Kidney glomerular epithelial cell (primary cell): ENCODE measurements at regions not wholly inside any gene's neighbourhood (a gene's known extent, or its start where the extent isn't known, plus 50 kb on each side); places are given as distances from the start of the nearest gene placed in this dataset.
"Not testable (repeated sequence)": the region's sequence is repeated elsewhere in the genome, so short reads cannot be mapped to it uniquely, and the experiment has no call there.

Source experiments
- DNase-seq: peaks from one replicate; lab custom pipeline; 2025; lab: John Stamatoyannopoulos, UW

- no peak for DNase-seq
Measured at GRCh38 chr13:68644611-68645010, 1414.5 kb upstream of the PCDH9 start.

DNA sequence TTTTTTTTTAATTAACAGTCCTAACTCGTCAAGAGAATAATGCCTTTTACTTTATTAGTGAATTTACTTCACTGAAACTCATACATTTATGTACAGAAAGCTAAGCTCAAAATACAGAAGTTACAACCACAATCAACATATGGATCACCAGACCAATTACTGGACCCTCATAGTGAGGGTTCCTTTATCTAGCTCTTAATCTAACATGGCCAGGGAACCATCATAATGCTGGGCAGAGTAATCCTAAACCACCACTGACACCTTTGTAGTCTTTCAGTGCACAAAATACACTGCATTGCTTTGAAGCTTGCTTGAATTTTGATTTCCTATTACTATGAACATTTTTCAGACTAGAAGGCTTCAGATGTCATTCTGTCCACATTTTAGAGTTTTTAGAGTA, 1406.6 kb upstream of the PCDH9 start:
- no peak for DNase-seq

- no peak for DNase-seq
Measured at GRCh38 chr13:68628994-68629393, 1398.9 kb upstream of the PCDH9 start.

DNA sequence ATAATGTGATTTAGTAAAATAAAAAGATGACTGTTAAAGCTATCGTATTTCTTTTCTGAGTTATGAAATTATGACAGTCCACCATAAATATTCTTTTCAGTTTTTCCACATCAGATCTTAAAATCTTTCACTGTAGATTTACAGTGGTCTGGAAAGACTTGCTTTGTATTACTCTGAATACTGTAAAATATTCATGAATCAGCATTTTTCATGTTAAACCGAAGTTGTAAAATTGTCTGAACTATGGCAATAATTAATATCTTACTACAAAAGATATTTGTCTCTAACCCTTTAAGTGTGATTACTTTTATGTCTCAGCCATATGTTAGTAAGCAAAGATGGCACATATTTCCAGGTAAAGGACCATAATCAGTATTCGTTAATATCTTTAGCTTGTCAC, 1397.2 kb upstream of the PCDH9 start:
- no peak for DNase-seq

DNA sequence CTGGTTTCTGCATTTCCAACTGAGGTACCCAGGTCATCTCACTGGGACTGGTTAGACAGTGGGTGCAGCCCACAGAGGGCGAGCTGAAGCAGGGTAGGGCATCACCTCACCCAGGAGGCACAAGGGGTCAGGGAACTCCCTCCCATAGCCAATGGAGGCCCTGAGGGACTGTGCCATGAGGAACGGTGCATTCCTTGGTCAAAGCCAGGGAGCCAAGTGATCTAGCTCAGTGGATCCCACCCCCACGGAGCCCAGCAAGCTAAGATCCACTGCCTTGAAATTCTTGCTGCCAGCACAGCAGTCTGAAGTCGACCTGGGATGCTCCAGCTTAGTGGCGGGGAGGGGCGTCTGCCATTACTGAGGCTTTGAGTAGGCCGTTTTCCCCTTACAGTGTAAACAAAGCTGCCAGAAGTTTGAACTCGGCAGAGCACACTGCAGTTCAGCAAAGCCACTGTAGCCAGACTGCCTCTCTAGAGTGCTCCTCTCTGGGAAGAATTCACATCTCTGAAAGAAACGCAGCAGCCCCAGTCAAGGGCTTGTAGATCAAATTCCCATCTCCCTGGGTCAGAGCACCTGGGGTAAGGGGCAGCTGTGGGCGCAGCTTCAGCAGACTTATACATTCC, 1386.6 kb upstream of the PCDH9 start:
- no peak for DNase-seq

DNA sequence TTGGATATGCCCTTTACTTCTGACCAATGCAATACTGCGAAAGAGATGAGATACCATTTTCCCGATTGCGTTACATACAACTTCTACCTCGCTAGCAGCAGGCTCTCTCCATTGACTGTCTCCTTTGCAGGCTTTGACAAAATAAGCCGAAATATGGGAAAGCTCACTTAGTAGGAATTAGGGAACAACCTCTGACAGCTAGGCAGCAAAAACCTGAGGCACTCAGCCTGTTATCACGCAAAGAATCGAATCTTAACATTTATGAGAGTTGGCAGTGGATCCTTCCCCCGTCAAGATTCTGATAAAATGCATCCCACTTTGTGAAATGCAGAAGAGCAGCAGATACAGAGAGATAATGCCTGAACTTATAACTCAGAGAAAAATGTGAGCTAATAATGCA, 1379.5 kb upstream of the PCDH9 start:
- no peak for DNase-seq

GRCh38 chr13:68608147-68608546, 1378.0 kb upstream of the PCDH9 start:
- no peak for DNase-seq

DNA sequence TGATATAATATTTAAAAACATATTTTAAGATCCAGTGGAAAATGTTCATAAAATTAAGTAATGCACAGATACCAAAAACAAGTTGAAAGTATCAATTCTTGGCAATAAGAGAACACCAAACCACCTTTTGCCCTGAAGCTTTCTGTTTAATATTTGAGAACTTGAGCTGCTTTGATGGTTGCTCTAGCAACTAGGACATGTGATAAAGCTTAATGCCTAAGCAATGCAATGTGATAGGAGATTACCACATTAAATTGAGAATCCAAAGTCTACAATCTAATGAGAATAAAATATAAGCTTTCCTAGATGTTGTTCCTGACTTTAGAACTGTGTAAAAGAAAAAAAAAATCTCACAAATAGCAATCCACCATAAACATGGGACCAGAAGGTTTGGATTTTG, 1367.5 kb upstream of the PCDH9 start:
- no peak for DNase-seq

DNA sequence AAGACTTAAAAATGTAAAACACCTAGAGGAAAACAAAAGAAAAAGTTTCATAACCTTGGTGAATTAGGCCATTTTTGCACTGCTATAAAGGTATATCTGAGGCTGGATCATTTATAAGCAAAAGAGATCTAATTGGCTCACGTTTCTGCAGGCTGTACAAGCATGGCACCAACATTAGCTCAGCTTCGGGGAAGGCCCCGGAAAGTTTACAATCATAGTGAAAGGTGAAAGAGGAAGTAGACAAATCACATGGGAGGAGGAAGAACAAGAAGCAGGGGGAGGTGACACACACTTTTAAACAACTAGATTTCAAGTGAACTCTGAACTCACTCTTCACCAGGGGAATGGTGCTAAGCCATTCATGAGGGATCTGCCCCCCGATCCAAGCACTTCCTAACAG, 1358.5 kb upstream of the PCDH9 start:
- no peak for DNase-seq

DNA sequence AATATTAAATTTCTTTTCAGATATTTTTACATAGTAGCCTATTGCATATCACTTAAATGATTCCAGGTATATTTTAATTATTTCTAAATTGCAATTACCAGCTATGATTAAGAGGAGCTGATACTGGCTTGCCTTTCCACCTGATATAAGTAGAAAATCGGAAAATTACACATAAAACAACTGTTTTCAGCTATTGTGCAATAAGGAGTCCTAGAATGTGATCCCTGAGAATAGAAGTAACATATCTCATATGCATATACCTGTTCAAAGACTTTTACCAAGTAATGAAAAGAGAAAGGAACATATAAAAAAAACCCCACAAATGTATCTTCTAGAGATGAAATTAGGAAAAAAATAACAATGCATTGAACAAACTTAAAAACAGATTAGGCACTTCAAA, 1354.6 kb upstream of the PCDH9 start:
- DNase-seq: no peak

DNA sequence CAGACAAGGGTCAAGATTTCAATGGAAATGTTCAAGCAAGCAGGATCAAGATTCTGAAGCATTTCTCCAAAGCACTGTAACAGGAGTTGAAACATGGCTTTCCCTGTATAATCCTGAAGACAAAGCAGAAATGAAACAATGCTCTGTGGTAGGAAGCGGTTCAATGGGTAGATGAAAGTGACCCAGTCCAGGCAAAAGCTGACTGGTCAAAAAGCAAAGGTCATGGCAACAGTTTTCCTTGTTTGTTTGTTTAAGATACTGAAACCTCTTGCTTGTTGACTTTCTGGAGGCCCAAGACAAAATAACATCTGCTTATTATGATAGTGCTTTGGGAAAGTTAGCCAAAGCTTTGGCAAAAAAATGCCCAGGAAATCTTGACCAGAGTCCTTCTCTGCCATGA, 1343.9 kb upstream of the PCDH9 start:
- no peak for DNase-seq

DNA sequence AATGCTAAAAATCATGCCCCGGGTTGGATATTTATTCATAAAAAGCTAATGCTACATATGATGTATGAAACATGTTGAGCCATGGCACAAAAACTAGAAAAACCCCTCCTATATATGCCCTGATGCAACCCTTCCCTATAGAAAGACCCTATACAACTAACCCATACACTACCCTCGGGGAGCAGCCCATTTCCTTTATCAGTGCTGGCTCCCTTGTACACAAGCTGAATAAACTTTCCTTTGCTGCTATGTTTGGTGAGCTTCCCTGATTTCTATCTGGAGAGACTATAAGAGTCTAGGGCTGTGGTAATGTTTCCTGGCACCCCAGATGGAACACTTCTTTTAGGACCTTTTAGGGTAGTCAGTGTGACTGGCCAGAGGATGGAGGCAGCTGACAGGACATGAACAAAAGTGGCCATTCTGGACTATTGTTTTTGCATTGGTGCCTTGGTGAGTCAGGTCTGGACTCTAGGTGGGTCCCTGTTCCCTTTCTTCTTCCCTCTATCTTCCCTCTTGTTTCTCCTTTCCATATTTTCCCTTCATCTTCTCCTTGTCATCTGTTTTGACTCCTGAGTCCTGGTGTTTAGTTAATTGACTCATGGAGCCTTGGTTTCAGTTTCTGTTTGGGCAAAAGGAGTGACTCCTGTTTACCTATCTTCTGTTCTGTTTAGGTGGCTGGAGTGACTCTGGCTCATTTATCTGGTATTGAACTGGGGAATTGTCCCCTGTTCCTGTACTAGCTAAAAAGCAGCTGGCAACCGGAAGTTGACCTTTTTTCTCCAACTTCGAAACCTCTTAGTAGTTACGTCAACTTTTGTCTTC, 1321.8 kb upstream of the PCDH9 start:
- no peak for DNase-seq

GRCh38 chr13:68550330-68550729, 1320.2 kb upstream of the PCDH9 start:
- no peak for DNase-seq

- DNase-seq: no peak
Measured at GRCh38 chr13:68540244-68540643, 1310.1 kb upstream of the PCDH9 start.

DNA sequence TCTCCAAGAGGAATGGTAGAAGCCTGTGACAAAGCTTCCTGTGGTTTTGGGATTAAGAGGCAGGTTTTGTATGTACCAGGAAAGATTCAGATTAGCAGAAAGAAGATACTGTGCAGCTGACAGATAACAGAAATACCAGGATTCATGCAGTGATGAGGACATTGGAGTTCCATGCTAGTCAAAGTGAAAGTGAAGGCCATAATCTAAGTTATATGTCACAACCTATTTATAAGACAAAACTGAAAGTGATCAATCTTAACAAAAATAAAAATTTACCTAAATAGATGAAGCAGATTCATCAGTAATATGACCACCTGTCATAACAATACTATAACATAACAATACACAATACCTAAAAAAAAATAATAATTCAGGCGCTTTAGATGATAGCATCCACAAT, 1305.2 kb upstream of the PCDH9 start:
- no peak for DNase-seq

GRCh38 chr13:68527167-68527566, 1297.0 kb upstream of the PCDH9 start:
- DNase-seq: not testable (repeated sequence)

GRCh38 chr13:68523838-68524424, 1293.8 kb upstream of the PCDH9 start:
- no peak for DNase-seq

GRCh38 chr13:68522184-68522583, 1292.0 kb upstream of the PCDH9 start:
- DNase-seq: no peak

DNA sequence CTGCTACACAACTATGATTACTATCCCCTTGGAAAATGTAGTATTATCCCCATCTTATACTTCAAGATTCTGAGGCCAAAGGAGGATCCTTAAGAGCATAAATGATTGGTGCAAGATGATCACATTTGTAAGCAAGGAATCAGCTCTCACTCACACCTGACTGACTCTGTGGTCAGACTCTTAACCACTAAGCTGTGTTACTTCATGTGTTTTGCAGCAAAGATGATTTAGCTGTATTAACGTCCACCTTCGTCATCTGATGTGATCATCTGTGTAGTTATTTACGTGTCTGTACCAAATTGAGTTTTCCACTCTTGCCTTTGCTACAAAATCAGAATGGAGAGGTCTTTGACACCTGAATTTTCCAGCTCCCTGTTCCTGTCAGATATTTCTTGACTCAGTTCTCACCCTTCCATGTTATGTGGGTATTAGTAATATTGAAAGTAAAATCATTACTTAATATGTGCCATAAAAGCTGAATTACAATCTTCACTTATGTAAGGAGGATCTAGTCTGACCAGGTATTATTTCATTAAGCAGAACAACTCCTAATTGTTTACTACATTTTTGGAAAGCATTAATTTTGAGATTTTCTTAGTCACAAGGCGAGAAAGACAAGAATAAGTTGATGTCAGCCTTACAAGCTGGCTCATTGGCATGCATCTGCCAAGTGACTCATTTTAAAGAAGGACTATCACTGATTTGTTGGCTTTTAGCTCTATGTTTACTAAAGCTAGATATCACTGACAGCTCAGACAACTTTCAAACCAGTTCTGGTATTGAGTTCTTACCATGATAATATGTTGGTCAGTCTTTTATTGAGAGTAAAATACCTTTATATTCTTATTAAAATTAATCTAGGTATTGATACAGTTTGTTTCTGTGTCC, 1279.8 kb upstream of the PCDH9 start:
- no peak for DNase-seq

- no peak for DNase-seq
Measured at GRCh38 chr13:68506888-68507551, 1276.9 kb upstream of the PCDH9 start.

DNA sequence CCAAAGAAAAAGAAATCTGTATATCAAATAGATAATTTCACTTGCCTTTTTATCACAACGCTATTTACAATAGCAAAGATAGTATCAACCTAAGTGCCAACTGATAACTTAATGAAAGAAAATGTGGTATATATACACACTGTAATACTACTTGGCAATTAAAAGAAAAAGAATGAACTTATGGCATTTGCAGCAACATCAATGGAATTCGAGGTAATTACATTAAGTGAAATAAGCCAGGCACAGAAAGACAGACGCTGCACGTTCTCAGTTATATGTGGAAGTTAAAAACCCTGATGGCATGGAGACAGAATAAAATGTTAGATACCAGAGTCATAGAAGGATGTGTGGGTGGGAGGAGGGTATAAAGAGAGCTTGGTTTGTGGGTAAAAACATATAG, 1260.5 kb upstream of the PCDH9 start:
- DNase-seq: no peak

- DNase-seq: no peak
Measured at GRCh38 chr13:68481130-68481529, 1251.0 kb upstream of the PCDH9 start.
